Muscle layer of colon (tissue), 2 donors: ENCODE measurements at regions not wholly inside any gene's neighbourhood (a gene's known extent, or its start where the extent isn't known, plus 50 kb on each side); places are given as distances from the start of the nearest gene placed in this dataset.

Source experiments
- H3K27ac ChIP-seq: one replicate; pipeline ENCODE4 v1.7.0; 2013; ENCODE audit warnings: low read depth, mild to moderate bottlenecking, low read length, moderate library complexity
- H3K27me3 ChIP-seq, 2 donors: one replicate each; pipeline ENCODE4 v1.7.0; 2013; ENCODE audit warnings: low read length in 2 of 2, mild to moderate bottlenecking in 2 of 2; ENCODE audit not compliant: insufficient read depth in 2 of 2, control insufficient read depth in 1 of 2
- H3K36me3 ChIP-seq: one replicate; pipeline ENCODE4 v1.7.0; 2013; ENCODE audit warnings: mild to moderate bottlenecking, low read length; ENCODE audit not compliant: insufficient read depth
- H3K4me1 ChIP-seq: one replicate; pipeline ENCODE4 v1.7.0; 2013; ENCODE audit warnings: mild to moderate bottlenecking, low read length; ENCODE audit not compliant: insufficient read depth
- H3K4me3 ChIP-seq, 2 donors: one replicate each; pipeline ENCODE4 v1.7.0; 2013; ENCODE audit warnings: low read length in 2 of 2, low read depth in 1 of 2, mild to moderate bottlenecking in 1 of 2, moderate library complexity in 1 of 2
- H3K9ac ChIP-seq: one replicate; pipeline ENCODE4 v1.7.0; 2013; ENCODE audit warnings: low read length
- H3K9me3 ChIP-seq: one replicate; pipeline ENCODE4 v1.7.0; 2013; ENCODE audit warnings: mild to moderate bottlenecking, low read length
- donor health status: abdominal sarcoma.
- donor health status: Adenocarcinoma of cecum.

DNA sequence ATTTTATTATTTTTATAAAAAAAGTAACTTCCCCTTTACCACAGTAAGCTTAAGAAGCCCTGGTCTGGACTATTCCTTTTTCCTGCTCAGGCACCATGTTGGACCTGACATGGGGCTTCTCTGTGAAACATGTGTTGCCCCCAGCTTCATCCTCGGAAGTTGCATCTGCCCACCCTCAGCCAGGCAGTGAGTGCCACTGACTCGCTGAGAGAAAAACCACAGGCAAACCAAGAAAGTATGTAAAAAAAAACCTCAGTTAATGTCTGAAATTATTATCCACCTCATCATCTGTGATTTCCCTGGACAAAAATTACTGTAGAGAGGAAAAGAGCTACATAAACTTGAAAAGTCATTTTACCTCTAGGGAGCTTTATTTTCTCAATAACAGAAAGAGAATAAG is 109.9 kb upstream of the MCHR2 start:
- H3K9ac ChIP-seq = no peak overlapping the region
- no peaks in the 10 kb centered on the region for H3K9me3 ChIP-seq

DNA sequence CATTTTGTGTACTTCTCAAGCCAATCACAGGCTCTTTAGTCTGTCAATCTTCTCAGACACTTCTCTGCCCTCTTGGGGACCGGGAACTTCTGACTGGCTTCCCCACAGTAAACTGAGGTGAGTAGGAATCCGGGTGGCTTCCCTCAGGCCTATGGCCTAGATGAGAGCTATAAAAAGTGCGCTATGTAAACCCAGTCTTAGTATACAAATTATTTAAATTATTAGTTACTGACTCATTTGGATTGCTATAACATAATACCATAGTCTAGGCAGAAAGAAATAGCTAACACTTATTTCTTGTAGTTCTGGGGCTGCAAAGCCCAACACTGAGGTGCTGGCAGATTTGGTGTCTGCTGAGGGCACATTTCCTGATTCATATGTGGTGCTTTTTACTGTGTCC is 109.2 kb upstream of the MCHR2 start:
- Histone ChIP-seq H3K27me3 (no peaks in the 10 kb centered on the region), H3K27ac (no peak overlapping the region), H3K9ac (no peak overlapping the region), H3K36me3 (no peaks in the 10 kb centered on the region), H3K4me3 (no peak overlapping the region), H3K4me1 (no peaks in the 10 kb centered on the region), H3K9me3 (no peaks in the 10 kb centered on the region)

More for the DNA sequence above, 109.9 kb upstream of the MCHR2 start:
- Histone ChIP-seq H3K36me3 (no peaks in the 10 kb centered on the region), H3K4me3 (no peak overlapping the region), H3K27ac (no peak overlapping the region), H3K4me1 (no peaks in the 10 kb centered on the region), H3K27me3 (no peaks in the 10 kb centered on the region)

DNA sequence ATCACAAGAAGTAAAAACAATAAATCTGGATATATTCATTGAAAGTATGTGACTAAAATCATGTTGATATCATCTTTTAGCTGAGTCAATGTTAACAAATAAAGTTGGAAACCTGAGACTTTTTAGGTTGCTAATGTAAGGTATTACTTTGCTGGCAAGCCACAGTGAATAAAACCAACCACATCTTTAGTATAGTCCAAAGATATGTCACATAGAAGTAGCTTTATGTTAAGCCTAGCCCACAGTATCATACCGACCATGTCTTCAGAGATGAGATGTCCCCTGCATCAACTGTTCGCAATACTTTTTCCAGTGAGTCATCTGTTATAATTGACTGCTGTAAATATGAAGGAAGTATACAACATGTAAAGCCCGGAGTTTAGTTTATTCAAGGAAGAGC is 107.6 kb upstream of the MCHR2 start:
- H3K27ac ChIP-seq = no peak overlapping the region
- no peaks in the 10 kb centered on the region for H3K27me3 ChIP-seq
- H3K9ac ChIP-seq = no peak overlapping the region
- H3K4me1 ChIP-seq = no peaks in the 10 kb centered on the region
- H3K36me3 ChIP-seq = no peaks in the 10 kb centered on the region
- H3K4me3 ChIP-seq = no peak overlapping the region
- no peaks in the 10 kb centered on the region for H3K9me3 ChIP-seq

- no peaks in the 10 kb centered on the region for H3K36me3 ChIP-seq
- H3K27ac ChIP-seq = no peak overlapping the region
- no peaks in the 10 kb centered on the region for H3K9me3 ChIP-seq
- H3K9ac ChIP-seq = no peak overlapping the region
- H3K27me3 ChIP-seq = no peaks in the 10 kb centered on the region
- H3K4me1 ChIP-seq = no peaks in the 10 kb centered on the region
- H3K4me3 ChIP-seq = no peak overlapping the region
Observed at GRCh38 chr6:100100776-100101175, 106.8 kb upstream of the MCHR2 start.

DNA sequence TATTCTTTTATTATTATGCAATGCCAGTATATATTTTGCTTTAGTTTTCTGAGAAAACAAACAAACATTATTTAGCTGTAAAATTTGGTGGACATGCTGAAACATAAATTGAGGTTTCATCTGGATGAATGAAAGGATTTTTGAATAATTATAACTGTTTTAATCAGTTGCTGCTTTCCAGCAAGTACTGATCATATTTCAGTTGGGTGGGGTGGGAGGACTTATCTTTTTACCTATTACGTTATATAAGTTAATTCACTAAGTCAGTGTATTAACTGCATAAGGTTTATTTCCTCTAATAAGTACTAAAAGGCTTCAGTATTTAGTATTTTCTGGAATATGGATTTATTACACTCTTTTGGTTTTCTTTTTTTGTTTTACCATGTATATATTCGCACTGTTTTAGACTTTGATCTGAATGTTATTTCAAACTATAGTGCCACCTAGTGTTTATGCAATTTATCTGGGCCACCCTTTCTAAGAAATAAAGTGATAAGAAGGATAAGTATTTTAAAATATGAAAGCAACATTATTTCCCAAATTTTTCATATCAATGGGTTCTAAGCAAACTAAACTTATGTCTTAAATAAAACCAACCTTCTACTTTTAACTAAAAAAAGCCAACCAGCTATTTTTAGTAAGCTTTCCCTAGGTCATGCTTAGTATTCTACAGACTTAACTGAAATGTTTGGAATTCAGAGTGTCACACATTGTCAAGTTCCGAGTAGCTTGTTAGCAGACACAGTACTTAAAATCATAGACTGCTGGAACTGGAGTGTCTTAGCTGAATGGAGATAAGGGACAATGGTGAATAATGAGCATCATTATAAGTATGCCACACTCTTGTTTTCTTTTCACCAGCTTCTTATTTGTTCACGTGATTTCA is 105.4 kb upstream of the MCHR2 start:
- no peaks in the 10 kb centered on the region for H3K27me3 ChIP-seq
- H3K9me3 ChIP-seq = no peaks in the 10 kb centered on the region
- no peak overlapping the region for H3K4me3 ChIP-seq
- no peak overlapping the region for H3K9ac ChIP-seq
- H3K4me1 ChIP-seq = no peaks in the 10 kb centered on the region
- no peaks in the 10 kb centered on the region for H3K36me3 ChIP-seq
- no peak overlapping the region for H3K27ac ChIP-seq

DNA sequence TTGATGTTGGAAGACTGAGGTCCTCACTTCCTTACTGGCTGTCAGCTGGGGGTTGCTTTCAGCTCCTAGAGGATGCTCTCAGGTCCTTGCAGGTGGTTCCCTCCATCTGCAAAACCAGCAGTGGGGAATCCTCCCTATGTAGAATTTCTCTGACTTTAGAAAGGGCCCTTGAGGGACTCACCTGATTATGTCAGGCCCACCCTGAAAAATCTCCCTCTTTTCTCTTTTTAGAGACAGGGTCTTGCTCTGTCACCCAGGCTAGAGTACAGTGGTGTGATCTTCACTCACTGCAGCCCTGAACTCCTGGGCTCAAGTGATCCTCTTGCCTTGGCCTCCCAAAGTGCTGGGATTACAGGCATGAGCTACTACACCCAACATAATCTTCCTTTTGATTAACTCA is 102.9 kb upstream of the MCHR2 start:
- no peaks in the 10 kb centered on the region for H3K36me3 ChIP-seq
- no peaks in the 10 kb centered on the region for H3K4me1 ChIP-seq
- no peak overlapping the region for H3K27ac ChIP-seq
- H3K4me3 ChIP-seq = no peak overlapping the region
- no peak overlapping the region for H3K9ac ChIP-seq
- H3K27me3 ChIP-seq = no peaks in the 10 kb centered on the region
- H3K9me3 ChIP-seq = no peaks in the 10 kb centered on the region

GRCh38 chr6:100096341-100096740 is 102.3 kb upstream of the MCHR2 start:
- Histone ChIP-seq H3K36me3 (no peaks in the 10 kb centered on the region), H3K27me3 (no peaks in the 10 kb centered on the region), H3K27ac (no peak overlapping the region), H3K4me3 (no peak overlapping the region), H3K9me3 (no peaks in the 10 kb centered on the region), H3K9ac (no peak overlapping the region), H3K4me1 (no peaks in the 10 kb centered on the region)

DNA sequence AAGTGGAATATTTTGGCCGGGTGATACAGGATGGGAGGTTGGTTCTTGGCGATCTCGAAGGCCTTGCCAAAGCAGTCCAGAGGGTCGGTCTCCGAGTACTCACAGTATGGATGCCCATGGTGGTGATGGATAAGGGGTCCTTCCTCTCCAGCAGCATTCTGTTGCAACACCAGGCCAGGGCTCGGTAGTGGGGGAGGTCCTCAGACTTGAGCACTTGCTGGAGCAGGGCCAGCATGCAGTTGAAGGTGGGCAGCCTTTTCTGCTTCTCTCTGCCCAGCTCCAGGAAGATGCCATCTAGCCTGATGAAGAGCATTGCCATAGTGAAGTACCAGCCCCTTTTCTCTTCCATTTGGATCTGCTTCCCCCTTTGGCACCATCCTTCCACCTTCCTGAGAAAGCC is 99.4 kb upstream of the MCHR2 start:
- H3K9ac ChIP-seq = no peak overlapping the region
- H3K4me3 ChIP-seq = no peak overlapping the region
- H3K27ac ChIP-seq = no peak overlapping the region
- H3K27me3 ChIP-seq = no peaks in the 10 kb centered on the region
- H3K9me3 ChIP-seq = no peaks in the 10 kb centered on the region
- no peaks in the 10 kb centered on the region for H3K4me1 ChIP-seq
- H3K36me3 ChIP-seq = no peaks in the 10 kb centered on the region

DNA sequence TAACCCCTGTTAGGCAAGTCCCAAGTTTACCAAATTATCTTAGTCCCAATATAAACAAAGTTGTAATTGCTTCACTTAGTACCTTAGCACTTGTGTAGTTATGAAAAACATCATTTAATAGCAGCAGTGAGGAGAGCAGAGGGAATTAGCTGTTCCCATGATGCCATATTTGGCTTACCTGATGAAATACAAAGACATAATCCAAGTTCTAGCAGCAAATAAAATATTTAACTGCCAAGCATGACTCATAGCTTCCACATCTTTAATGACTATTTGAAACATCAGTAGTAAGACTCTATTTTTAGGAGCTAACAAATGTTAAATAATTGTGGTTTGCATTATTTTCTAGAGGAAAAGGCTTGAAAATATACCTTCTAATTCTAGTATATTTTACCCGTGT is 94.0 kb upstream of the MCHR2 start:
- Histone ChIP-seq H3K4me1 (no peaks in the 10 kb centered on the region), H3K4me3 (no peak overlapping the region), H3K36me3 (no peaks in the 10 kb centered on the region), H3K27ac (no peak overlapping the region), H3K9me3 (no peaks in the 10 kb centered on the region), H3K9ac (no peak overlapping the region), H3K27me3 (no peaks in the 10 kb centered on the region)

GRCh38 chr6:100084991-100085364 is 91.0 kb upstream of the MCHR2 start:
- Histone ChIP-seq H3K4me3 (no peak overlapping the region), H3K9ac (no peak overlapping the region), H3K27me3 (no peaks in the 10 kb centered on the region), H3K4me1 (no peaks in the 10 kb centered on the region), H3K27ac (no peak overlapping the region), H3K9me3 (no peaks in the 10 kb centered on the region), H3K36me3 (no peaks in the 10 kb centered on the region)

DNA sequence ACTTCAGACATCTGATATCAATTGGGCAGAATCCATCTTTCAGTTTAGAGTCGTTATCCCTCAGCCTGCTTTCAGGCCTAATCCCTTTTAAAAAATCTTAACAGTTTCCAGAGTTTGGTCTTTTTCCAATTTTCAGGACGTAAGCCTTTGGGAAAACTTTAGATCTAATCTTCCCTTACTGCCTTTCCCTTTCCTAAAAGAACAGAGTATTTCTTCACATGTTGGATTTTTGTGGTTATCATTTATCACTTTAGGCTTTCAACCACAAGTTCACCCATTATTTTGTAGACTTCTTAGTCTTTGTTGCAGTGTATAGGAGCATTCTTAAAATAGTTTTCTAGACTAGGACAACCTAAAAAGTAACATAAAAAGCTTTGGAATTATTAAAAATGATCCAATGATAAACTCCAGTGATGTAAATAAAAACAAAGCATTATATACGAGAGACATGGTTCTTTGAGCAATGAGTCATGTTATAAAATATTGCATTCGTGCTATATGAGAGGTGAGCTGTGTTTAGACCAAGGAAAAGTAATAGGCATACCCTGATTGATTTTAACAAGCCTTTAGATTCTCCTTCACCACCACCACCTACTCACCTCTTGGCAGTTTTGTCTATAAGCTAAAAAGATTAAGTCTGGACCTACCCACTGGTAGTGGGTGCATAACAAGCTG is 90.4 kb upstream of the MCHR2 start:
- H3K36me3 ChIP-seq = no peaks in the 10 kb centered on the region
- H3K27me3 ChIP-seq = no peaks in the 10 kb centered on the region
- no peak overlapping the region for H3K9ac ChIP-seq
- H3K4me1 ChIP-seq = no peaks in the 10 kb centered on the region
- H3K27ac ChIP-seq = no peak overlapping the region
- no peaks in the 10 kb centered on the region for H3K9me3 ChIP-seq
- no peak overlapping the region for H3K4me3 ChIP-seq

- Histone ChIP-seq H3K9ac (no peak overlapping the region), H3K36me3 (no peaks in the 10 kb centered on the region), H3K4me3 (no peak overlapping the region), H3K27ac (no peak overlapping the region), H3K4me1 (no peaks in the 10 kb centered on the region), H3K27me3 (no peaks in the 10 kb centered on the region), H3K9me3 (no peaks in the 10 kb centered on the region)
Observed at GRCh38 chr6:100078509-100078908, 84.5 kb upstream of the MCHR2 start.
